ENCODE measurements at regions not wholly inside any gene's neighbourhood (a gene's known extent, or its start where the extent isn't known, plus 50 kb on each side); places are given as distances from the start of the nearest gene placed in this dataset.

DNA sequence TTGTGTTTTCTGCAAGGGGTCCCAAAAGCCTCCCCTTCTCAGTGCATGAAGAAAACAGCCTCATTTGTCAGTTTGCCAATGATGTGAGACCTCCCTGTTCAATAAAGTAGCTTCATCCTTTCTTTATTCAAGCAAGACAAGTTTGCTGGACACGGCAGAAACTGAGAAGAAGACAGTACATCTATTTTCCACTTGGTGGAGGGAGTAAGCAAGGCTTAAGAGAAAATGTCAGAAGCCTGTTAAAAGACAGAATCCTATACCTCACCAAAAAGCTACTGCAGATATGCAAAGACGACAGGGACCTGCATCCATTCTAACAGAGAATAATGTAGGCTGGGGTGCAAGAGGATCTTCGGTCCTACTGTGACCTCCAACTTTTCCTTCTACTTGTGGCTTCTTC is 506.8 kb upstream of the VRK2 start:
- TF ChIP-seq EZH2 (optimal IDR thresholded peaks at IDR 0.05; ENCODE audit: low read depth, low read length) (no peak), EZH2phosphoT487 (IDR thresholded peaks at IDR 0.05; ENCODE audit: low read length) (no peak)
- TF ChIP-seq, protein P1, sequence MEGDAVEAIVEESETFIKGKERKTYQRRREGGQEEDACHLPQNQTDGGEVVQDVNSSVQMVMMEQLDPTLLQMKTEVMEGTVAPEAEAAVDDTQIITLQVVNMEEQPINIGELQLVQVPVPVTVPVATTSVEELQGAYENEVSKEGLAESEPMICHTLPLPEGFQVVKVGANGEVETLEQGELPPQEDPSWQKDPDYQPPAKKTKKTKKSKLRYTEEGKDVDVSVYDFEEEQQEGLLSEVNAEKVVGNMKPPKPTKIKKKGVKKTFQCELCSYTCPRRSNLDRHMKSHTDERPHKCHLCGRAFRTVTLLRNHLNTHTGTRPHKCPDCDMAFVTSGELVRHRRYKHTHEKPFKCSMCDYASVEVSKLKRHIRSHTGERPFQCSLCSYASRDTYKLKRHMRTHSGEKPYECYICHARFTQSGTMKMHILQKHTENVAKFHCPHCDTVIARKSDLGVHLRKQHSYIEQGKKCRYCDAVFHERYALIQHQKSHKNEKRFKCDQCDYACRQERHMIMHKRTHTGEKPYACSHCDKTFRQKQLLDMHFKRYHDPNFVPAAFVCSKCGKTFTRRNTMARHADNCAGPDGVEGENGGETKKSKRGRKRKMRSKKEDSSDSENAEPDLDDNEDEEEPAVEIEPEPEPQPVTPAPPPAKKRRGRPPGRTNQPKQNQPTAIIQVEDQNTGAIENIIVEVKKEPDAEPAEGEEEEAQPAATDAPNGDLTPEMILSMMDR (IDR thresholded peaks at IDR 0.05; ENCODE audit: low read length) = no peak
- no peak for DNase-seq
- Histone ChIP-seq H3K9me3 (replicated peaks; ENCODE audit: insufficient read depth, low read length) (no peaks in the 10 kb centered on the region), H3K4me2 (ENCODE audit: low read depth, low read length) (no peak overlapping the region), H3K27ac (ENCODE audit: low read length) (no peak overlapping the region), H3K36me3 (replicated peaks; ENCODE audit: insufficient read depth, low read length) (no peaks in the 10 kb centered on the region), H3F3A (ENCODE audit: insufficient read depth, low read length) (no peaks in the 10 kb centered on the region), H4K20me1 (ENCODE audit: insufficient read depth, low read length) (no peaks in the 10 kb centered on the region), H3K27me3 (replicated peaks; ENCODE audit: insufficient read depth, low read length) (no peaks in the 10 kb centered on the region), H3K9ac (ENCODE audit: low read length) (no peak overlapping the region), H3K4me3 (ENCODE audit: low read length) (no peak overlapping the region), H3K4me1 (ENCODE audit: low read length) (no peaks in the 10 kb centered on the region), H2AFZ (ENCODE audit: low read length) (no peak overlapping the region), H3K9me2 (replicated peaks; ENCODE audit: insufficient read depth, low read length) (no peaks in the 10 kb centered on the region), H3K79me2 (ENCODE audit: low read length) (no peaks in the 10 kb centered on the region)

DNA sequence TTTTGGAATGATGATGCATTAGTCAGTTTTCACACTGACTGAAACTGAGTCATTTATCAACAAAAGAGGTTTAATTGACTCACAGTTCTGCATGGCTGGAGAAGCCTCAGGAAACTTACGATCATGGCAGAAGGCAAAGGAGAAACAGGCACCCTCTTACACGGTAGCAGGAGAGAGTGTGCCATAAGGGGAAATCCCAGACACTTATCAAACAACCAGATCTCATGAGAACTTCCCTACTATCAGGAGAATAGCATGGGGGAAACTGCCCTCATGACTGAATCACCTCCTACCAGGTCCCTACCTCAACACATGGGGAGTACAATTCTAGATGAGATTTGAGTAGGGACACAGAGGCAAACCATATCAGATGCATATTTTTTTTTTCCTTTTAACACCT is 504.5 kb upstream of the VRK2 start:
- TF ChIP-seq EZH2phosphoT487 (IDR thresholded peaks at IDR 0.05; ENCODE audit: low read length) (no peak), EZH2 (optimal IDR thresholded peaks at IDR 0.05; ENCODE audit: low read depth, low read length) (no peak)
- TF ChIP-seq, protein P1 (IDR thresholded peaks at IDR 0.05; ENCODE audit: low read length) = no peak
- H3K9me3 ChIP-seq (replicated peaks; ENCODE audit: insufficient read depth, low read length) = no peaks in the 10 kb centered on the region
- no peak overlapping the region for H3K27ac ChIP-seq (ENCODE audit: low read length)
- H3K9ac ChIP-seq (ENCODE audit: low read length) = no peak overlapping the region
- no peak for DNase-seq
- no peaks in the 10 kb centered on the region for H3K27me3 ChIP-seq (replicated peaks; ENCODE audit: insufficient read depth, low read length)
- H3K4me3 ChIP-seq (ENCODE audit: low read length) = no peak overlapping the region
- no peaks in the 10 kb centered on the region for H3F3A ChIP-seq (ENCODE audit: insufficient read depth, low read length)
- no peaks in the 10 kb centered on the region for H3K4me1 ChIP-seq (ENCODE audit: low read length)
- H3K9me2 ChIP-seq (replicated peaks; ENCODE audit: insufficient read depth, low read length) = no peaks in the 10 kb centered on the region
- no peaks in the 10 kb centered on the region for H3K79me2 ChIP-seq (ENCODE audit: low read length)
- no peaks in the 10 kb centered on the region for H3K36me3 ChIP-seq (replicated peaks; ENCODE audit: insufficient read depth, low read length)
- H2AFZ ChIP-seq (ENCODE audit: low read length) = no peak overlapping the region
- H3K4me2 ChIP-seq (ENCODE audit: low read depth, low read length) = no peak overlapping the region
- no peaks in the 10 kb centered on the region for H4K20me1 ChIP-seq (ENCODE audit: insufficient read depth, low read length)

DNA sequence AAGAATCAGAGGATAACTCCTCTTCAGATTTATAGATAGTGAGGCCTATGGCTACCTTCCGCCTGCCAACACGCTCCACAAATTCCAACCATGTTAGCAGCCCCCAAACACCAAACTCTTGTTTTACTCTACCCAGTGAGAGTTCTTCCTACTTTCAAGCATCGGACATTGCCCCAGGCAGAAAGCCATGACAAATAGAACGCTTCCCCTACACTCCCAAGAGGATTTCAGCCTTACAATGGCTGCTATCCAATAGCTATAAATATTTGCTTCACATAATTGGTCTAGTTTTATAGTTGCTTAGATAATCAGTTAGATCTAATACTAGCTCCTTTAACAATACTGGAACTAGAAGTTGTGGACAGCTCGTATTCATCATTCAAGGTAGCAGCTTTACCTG is 503.4 kb upstream of the VRK2 start:
- Histone ChIP-seq H2AFZ (ENCODE audit: low read length) (no peak overlapping the region), H3K4me2 (ENCODE audit: low read depth, low read length) (no peak overlapping the region), H3K9ac (ENCODE audit: low read length) (no peak overlapping the region), H3K27me3 (replicated peaks; ENCODE audit: insufficient read depth, low read length) (no peaks in the 10 kb centered on the region), H3K36me3 (replicated peaks; ENCODE audit: insufficient read depth, low read length) (no peaks in the 10 kb centered on the region), H3F3A (ENCODE audit: insufficient read depth, low read length) (no peaks in the 10 kb centered on the region), H3K4me3 (ENCODE audit: low read length) (no peak overlapping the region), H3K27ac (ENCODE audit: low read length) (no peak overlapping the region), H3K79me2 (ENCODE audit: low read length) (no peaks in the 10 kb centered on the region), H3K4me1 (ENCODE audit: low read length) (no peaks in the 10 kb centered on the region), H3K9me3 (replicated peaks; ENCODE audit: insufficient read depth, low read length) (no peaks in the 10 kb centered on the region), H3K9me2 (replicated peaks; ENCODE audit: insufficient read depth, low read length) (no peaks in the 10 kb centered on the region), H4K20me1 (ENCODE audit: insufficient read depth, low read length) (no peaks in the 10 kb centered on the region)
- TF ChIP-seq, protein P1 (IDR thresholded peaks at IDR 0.05; ENCODE audit: low read length) = no peak
- no peak for TF ChIP-seq EZH2 (optimal IDR thresholded peaks at IDR 0.05; ENCODE audit: low read depth, low read length)
- TF ChIP-seq EZH2phosphoT487 (IDR thresholded peaks at IDR 0.05; ENCODE audit: low read length) = no peak
- DNase-seq = no peak
